ENCODE measurements at regions not wholly inside any gene's neighbourhood (a gene's known extent, or its start where the extent isn't known, plus 50 kb on each side); places are given as distances from the start of the nearest gene placed in this dataset.
A peak's percentile ranks its signal among the peaks of the same experiment; 100 is the strongest.
"Not testable (repeated sequence)": the region's sequence is repeated elsewhere in the genome, so short reads cannot be mapped to it uniquely, and the experiment has no call there.

GRCh38 chr22:22168941-22169867, 75.4 kb upstream of the VPREB1 start:
- DNase-seq: no peak

DNA sequence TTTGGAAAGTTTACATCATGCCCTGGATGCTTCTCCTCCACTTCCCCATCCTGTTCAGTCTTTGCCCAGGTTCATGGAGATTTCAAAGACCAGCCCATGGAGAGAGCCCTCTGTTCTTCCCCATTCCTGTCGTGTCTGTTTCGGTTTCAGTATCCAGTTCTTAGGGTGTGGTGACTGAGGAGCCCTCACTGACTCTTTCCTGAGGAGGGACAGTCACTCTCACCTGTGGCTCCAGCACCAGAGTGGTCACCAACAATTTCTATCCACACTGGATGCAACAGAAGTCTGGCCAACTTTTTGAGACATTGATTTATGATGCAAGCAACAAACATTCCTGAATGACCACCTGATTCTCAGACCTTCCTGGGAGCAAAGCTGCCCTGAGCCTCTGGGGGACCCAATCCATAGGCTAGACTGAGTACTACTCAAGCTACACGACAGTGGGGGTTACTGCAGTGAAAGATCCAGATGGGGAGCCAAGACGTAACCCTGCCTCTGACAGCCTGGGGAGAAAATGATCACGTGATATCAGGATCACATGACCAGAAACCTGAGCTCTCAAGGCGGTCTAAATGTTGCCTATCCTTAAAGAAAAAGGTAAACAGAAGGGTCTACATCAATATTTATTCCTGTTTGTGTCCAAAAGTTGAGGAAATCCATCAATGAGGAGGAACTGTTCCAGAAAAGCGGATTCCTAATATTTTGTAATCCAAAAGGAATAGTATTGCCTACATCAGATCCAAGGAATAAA, 76.2 kb upstream of the VPREB1 start:
- no peak for DNase-seq

GRCh38 chr22:22167791-22168189, 76.8 kb upstream of the VPREB1 start:
- no peak for DNase-seq

GRCh38 chr22:22166941-22167713, 77.5 kb upstream of the VPREB1 start:
- no peak for DNase-seq

- DNase-seq: no peak
These were observed 78.5 kb upstream of the VPREB1 start for GRCh38 chr22:22165936-22166710.

DNA sequence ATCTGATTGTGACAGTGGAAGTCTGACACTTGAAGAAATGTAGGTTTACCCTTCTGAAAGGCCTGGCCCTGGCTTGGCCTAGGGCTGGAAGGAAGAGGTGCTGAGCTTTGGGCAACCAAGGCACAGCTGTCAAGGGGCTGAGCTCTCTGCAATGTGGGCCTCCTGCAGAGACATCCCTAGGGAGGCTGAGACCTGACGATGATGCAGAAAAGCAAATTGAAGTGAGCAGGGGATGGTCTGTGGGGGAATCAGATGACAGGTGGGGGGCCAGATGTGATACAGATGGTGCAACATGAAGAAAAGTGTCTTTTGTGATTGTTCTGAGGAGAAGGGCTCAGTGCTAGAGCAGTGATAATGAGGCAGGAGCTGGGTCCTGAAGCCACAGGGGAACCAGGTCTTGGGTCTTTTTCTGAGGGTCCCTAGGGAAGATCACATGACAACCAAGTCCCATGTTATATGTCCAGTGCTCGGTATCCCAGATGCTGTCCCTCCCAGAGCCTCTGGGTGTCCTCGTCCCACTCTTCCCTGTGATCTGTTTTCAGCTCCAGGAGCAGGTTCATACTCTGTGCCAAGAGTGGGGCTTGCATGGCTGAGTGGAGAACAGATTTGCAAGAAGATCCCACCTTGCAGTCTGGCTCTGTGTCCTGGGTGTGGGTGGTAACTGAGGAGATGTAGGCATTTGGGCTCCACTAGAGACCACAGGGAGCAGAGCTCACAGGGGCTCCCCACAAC, 79.9 kb upstream of the VPREB1 start:
- DNase-seq: no peak

DNA sequence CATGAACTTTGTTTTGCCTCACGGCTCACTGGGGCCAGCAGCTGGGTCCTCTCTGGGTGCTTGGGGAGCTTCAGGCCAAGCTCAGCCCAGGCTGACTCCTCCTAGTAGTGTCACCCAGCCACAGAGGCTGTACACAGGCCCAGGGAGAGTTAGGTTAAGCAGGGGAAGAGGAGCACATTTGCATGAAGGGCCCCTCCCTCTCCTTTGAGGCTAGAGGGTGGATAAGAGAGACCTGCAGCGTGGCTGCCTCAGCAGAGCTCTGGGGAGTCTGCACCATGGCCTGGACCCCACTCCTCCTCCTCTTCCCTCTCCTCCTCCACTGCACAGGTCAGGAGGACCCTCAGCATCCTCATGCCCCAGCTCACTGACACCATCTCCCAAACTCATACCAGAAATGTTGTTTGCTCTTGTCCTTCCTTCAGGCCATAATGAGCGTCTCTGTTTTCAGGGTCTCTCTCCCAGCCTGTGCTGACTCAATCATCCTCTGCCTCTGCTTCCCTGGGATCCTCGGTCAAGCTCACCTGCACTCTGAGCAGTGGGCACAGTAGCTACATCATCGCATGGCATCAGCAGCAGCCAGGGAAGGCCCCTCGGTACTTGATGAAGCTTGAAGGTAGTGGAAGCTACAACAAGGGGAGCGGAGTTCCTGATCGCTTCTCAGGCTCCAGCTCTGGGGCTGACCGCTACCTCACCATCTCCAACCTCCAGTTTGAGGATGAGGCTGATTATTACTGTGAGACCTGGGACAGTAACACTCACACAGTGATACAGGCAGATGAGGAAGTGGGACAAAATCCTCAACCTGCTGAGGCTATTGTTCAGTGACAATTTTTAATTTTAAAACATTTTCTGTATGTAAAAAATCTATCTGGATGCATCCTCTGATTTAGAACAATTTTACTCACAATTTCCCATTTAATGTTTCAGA, 82.4 kb upstream of the VPREB1 start:
- DNase-seq: no peak

GRCh38 chr22:22160768-22161167, 83.8 kb upstream of the VPREB1 start:
- DNase-seq: not testable (repeated sequence)

DNA sequence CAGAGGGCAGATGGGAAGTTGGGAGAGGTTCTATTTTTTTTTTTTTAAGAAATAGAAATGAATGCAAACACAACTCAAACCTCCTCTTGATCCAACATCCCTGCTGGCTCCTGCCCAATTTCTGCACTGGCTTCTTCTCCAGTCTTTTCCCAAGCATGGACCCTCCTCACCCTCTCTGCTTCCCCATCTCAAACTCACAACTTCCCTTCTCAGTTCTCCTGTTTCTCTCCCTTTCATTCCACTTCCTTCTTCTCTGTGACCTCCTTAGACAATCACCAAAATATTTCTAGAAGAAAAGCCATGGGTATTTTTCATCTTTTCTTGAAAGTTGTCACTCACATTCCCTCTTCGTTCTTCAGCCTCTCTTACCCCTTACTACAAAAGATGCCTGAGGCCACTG, 85.2 kb upstream of the VPREB1 start:
- no peak for DNase-seq

DNA sequence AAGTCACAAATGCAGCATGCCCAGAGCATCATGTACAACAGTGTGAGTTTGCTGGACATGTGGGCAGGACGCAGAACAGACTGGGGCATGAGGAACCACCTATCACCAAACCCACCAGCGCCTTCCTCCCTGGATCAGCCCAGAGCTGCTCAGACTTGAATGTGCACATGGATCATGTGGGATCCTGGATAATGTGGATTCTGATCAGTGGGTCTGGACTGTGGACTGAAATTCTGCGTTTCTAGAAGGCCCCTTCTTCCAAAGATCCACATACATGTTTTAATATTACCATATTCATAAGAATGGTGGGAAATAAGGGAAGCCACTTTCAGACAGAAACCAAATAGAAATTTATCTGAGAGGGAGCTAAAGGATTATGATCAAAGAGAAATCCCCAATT, 85.6 kb upstream of the VPREB1 start:
- no peak for DNase-seq

GRCh38 chr22:22158207-22158816, 86.3 kb upstream of the VPREB1 start:
- DNase-seq: no peak

DNA sequence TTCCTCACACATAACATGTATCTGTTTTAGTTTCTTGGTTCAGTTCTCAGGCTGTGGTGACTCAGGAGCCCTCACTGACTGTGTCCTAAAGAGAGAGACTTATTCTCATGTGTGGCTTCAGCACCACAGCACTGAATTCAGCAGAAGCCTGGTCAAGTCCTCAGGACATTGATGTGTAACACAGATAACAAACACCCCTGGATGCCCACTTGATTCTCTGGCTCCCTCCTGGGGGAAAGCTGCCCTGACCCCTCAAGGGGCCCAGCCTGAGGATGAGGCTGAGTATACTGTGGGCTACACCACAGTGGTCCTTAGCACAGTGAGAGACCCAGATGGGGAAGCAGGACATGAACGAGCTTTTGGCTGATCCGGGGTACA, 87.2 kb upstream of the VPREB1 start:
- DNase-seq: no peak

- peak; percentile 5 to 36 for DNase-seq
These were observed 87.8 kb upstream of the VPREB1 start for GRCh38 chr22:22156716-22157347.

DNA sequence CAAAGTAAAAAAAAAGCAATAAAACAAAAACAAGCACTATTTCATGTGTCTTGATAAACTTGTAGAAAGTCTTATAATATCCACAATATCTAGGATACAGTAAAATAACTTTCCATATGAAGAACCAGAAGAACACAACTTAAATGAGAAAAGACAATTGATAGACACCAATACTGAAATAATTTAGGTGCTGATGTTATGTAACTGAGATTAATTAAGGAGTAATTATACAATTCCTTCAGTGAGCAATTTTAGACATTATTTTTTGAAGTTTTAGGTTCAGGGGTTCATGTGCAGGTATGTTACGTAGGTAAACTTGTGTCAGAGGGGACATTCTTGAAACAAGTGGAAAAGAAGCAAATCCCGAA, 88.3 kb upstream of the VPREB1 start:
- no peak for DNase-seq

DNA sequence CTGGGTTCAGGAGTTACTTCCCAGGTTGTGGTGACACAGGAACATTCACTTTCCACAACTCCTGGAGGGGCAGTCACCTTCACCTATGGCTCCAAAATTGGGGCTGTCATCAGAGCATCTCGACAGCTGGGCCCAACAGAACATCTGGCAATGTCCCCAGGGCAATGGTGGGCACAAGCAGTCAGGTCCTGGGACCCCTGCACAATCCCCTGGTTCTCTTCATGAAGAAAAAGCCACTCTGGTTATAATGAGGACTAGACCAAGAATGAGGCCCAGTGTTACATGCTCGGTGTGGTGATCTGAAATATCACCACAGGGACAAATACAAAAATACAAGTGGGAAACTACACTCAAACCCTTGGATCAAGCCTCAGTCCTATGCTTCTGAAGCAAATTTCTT, 89.0 kb upstream of the VPREB1 start:
- DNase-seq: no peak

DNA sequence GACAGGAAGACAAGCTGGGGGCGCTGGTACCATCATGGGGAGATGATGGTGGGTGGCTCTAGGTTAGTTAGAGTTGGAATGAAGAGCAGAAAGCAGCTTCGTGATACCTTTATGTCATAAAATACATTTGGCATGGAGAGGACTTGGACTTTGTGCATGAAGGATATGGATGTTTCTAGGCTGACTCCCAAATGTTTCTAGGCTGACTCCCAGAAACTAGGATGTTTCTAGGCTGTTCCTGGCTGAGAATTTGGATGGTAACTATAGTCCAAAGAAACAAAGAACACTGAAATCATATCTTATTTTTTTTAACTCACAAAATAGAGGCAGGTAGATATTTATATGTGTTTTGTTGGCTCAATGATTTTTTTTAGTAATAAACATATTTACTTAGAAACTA, 89.4 kb upstream of the VPREB1 start:
- DNase-seq: no peak

DNA sequence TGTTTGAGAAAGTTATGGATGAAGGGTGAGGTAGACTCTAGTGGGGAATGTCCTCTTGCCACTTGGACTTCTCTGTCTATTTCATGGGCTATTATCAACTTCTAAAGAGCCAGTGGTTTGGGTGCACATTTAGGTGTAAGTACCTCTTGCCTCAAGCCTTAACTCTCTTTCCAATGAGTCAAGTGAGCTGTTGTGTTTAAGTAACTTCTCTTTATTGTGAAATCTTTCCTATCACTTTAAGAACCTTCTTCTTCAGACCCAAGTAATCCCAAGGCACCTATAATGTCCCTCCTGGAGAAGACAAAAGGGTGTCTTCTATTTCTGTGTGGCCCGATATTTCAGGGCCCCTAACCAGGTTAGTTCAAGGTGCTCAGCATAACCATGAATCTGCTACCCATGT, 90.5 kb upstream of the VPREB1 start:
- DNase-seq: no peak

- DNase-seq: no peak
These were observed 93.3 kb upstream of the VPREB1 start for GRCh38 chr22:22151308-22151707.

- no peak for DNase-seq
These were observed 94.1 kb upstream of the VPREB1 start for GRCh38 chr22:22150457-22150856.
